Osteocyte (in vitro differentiated cells): ENCODE measurements at regions not wholly inside any gene's neighbourhood (a gene's known extent, or its start where the extent isn't known, plus 50 kb on each side); places are given as distances from the start of the nearest gene placed in this dataset.

Experiments used
- DNase-seq: peaks from one replicate; pipeline ENCODE4 v3.0.0; 2021; ENCODE audit warnings: mixed read lengths; ENCODE audit not compliant: unreplicated experiment; ENCODE audit errors: extremely low spot score
- H3K27ac Mint-ChIP-seq: one replicate; pipeline ENCODE4 v1.8.0; 2021; ENCODE audit warnings: mild to moderate bottlenecking, mixed read lengths; ENCODE audit not compliant: unreplicated experiment
- H3K27me3 Mint-ChIP-seq: one replicate; pipeline ENCODE4 v1.8.0; 2021; ENCODE audit warnings: mixed read lengths; ENCODE audit not compliant: unreplicated experiment
- H3K36me3 Mint-ChIP-seq: one replicate; pipeline ENCODE4 v1.8.0; 2021; ENCODE audit warnings: mixed read lengths; ENCODE audit not compliant: unreplicated experiment
- H3K4me1 Mint-ChIP-seq: one replicate; pipeline ENCODE4 v1.8.0; 2021; ENCODE audit warnings: mixed read lengths; ENCODE audit not compliant: unreplicated experiment
- H3K4me3 Mint-ChIP-seq: one replicate; pipeline ENCODE4 v1.8.0; 2021; ENCODE audit warnings: mild to moderate bottlenecking, moderate library complexity, mixed read lengths; ENCODE audit not compliant: unreplicated experiment
- H3K9me3 Mint-ChIP-seq: one replicate; pipeline ENCODE4 v1.8.0; 2021; ENCODE audit warnings: mixed read lengths; ENCODE audit not compliant: unreplicated experiment
- TF ChIP-seq, protein P1 (sequence below): fragments of 200-600 bp; sonication (generic); IDR thresholded peaks from 2 replicates; pipeline ENCODE4 v1.5.0; 2021; ENCODE audit warnings: antibody characterized with exemption, mild to moderate bottlenecking, moderate library complexity

DNA sequence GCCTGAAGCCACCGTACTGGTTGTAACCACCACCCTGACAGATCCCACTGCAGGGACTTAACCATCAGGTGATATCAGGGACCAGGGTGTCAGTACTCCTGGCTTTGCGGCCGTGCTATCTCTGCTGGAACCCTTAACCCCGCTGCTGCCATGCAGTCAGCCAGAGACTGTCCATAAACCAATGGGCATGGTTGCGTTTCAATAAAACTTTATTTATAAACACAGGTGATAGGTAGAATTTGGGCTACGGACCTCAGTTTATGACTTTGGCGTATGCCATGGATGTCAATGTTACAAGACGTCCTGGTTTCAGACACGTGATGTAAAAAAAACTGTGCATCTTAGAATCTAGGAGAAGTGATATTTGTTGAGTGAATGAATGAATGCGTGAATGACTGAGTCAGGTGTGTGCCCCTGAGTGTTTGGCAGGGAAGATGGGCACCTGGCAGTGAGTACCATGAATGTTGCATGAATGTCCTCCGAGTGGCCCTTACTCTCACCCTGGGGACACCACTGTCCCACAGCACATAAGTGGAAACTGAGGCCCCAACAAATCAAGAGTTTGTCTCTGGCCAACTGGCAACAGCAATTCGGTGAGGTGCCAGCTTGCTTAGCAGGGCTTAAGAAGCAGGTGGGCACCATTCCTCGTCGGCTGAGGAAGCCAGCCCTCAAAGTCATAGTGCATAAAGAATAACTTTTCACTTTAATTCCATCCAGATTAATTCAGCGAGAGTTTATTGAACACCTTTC lies 64.0 kb upstream of the APCDD1L start:
- no peaks in the 10 kb centered on the region for H3K9me3 Mint-ChIP-seq
- DNase-seq: no peak
- H3K27me3 Mint-ChIP-seq: peaks cover 2% of the 10 kb centered on the region
- H3K36me3 Mint-ChIP-seq: no peaks in the 10 kb centered on the region
- no peak overlapping the region for H3K27ac Mint-ChIP-seq
- H3K4me1 Mint-ChIP-seq: peaks cover 4% of the 10 kb centered on the region
- TF ChIP-seq, protein P1, sequence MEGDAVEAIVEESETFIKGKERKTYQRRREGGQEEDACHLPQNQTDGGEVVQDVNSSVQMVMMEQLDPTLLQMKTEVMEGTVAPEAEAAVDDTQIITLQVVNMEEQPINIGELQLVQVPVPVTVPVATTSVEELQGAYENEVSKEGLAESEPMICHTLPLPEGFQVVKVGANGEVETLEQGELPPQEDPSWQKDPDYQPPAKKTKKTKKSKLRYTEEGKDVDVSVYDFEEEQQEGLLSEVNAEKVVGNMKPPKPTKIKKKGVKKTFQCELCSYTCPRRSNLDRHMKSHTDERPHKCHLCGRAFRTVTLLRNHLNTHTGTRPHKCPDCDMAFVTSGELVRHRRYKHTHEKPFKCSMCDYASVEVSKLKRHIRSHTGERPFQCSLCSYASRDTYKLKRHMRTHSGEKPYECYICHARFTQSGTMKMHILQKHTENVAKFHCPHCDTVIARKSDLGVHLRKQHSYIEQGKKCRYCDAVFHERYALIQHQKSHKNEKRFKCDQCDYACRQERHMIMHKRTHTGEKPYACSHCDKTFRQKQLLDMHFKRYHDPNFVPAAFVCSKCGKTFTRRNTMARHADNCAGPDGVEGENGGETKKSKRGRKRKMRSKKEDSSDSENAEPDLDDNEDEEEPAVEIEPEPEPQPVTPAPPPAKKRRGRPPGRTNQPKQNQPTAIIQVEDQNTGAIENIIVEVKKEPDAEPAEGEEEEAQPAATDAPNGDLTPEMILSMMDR: no peak
- H3K4me3 Mint-ChIP-seq: no peak overlapping the region

DNA sequence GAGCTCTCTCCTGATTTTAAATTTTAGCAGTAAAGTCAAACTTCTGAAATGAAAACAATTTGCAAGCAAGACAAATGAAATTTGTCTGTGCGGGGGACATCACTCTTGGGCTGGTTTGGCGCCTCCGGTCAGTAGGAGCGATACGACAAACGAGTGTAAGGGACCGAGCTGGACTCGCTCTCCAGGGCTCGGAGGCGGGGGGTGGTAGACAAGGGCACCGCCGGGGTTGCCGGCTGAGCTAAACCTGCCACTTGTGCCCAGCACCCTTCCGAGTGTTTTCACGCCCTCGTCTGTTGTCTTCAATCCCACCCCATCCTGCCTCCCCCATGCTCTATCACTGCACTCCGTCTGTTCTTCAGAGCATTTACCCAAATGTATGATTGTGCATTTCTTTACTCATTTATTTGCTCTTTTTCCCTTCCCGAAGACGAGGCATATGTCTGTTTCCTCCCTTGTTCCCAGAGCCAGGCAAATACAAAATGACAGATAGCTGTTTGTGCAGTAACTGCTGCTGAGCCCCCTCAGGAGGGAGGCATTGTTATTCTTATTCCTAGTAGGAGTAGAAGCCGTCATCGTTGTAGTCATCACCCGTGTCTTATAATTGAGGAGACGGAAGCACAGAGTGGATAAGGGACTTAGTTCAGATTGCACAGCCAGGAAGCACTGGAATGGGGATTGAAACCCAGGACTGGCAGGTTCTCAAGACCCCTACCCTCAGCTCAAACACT lies 62.8 kb upstream of the APCDD1L start:
- Mint-ChIP-seq H3K9me3 (no peaks in the 10 kb centered on the region), H3K36me3 (no peaks in the 10 kb centered on the region), H3K4me1 (peaks cover 5% of the 10 kb centered on the region), H3K4me3 (no peak overlapping the region), H3K27me3 (peaks cover 2% of the 10 kb centered on the region), H3K27ac (no peak overlapping the region)
- TF ChIP-seq, protein P1: no peak
- DNase-seq: no peak

DNA sequence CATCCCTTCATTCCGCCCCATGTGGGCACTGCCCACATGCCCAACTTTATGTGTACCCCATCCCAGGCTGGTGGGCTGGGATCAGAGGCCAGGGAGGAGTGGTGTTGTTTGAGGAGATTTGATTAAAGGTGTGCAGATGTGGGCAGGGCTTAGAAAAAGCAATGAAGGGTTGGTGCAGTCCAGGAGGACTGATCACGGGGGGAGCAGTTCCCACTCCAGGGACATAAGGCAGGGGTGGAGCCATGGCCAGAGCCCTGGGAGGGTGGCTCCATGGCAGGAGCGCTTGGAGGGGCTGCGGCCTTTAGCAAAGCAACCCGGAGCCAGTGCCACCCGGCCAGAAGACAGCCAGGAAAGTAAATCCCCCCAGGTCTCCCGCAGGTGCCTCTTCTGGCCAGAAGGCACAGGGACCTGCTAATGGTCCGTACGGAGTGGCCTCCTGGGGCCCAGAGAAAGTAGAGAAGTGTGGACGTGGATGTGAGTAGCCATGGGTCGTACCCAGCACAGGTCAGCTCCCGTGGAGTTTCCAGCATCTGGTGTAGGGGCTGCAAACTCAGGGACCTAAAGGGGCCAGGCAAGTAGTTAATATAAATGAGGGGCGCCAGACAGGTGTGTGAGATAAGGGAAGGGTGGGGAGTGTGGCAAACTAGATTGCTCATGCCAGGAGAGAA lies 62.1 kb upstream of the APCDD1L start:
- peaks cover 13% of the 10 kb centered on the region for H3K4me1 Mint-ChIP-seq
- H3K36me3 Mint-ChIP-seq: no peaks in the 10 kb centered on the region
- H3K4me3 Mint-ChIP-seq: no peak overlapping the region
- TF ChIP-seq, protein P1: no peak
- no peak for DNase-seq
- H3K27ac Mint-ChIP-seq: no peak overlapping the region
- no peaks in the 10 kb centered on the region for H3K9me3 Mint-ChIP-seq
- peaks cover 2% of the 10 kb centered on the region for H3K27me3 Mint-ChIP-seq

DNA sequence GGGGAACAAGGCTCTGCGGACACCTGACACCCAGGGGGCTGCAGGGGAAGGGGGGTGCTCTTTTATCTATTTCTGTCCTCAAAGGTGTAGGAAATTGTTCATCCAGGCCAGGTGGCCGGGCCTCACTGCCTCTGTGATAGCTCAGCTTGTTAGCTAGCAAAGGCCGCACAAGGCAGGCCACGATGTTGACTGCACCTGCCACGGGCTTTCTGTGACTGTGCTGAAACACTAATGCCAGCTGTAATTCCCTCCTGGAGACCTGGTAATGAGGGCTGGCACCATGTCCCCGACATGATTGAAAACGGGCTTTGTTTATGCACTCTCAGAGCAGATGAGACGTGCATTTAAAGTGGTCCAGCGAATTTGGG lies 61.4 kb upstream of the APCDD1L start:
- Mint-ChIP-seq H3K27ac (no peak overlapping the region), H3K4me1 (peaks cover 20% of the 10 kb centered on the region), H3K9me3 (no peaks in the 10 kb centered on the region)

More for the DNA sequence above, 61.4 kb upstream of the APCDD1L start:
- Mint-ChIP-seq H3K36me3 (no peaks in the 10 kb centered on the region), H3K4me3 (no peak overlapping the region), H3K27me3 (peaks cover 2% of the 10 kb centered on the region)
- no peak for DNase-seq
- TF ChIP-seq, protein P1: no peak
